ENCODE measurements at regions not wholly inside any gene's neighbourhood (a gene's known extent, or its start where the extent isn't known, plus 50 kb on each side); places are given as distances from the start of the nearest gene placed in this dataset.

DNA sequence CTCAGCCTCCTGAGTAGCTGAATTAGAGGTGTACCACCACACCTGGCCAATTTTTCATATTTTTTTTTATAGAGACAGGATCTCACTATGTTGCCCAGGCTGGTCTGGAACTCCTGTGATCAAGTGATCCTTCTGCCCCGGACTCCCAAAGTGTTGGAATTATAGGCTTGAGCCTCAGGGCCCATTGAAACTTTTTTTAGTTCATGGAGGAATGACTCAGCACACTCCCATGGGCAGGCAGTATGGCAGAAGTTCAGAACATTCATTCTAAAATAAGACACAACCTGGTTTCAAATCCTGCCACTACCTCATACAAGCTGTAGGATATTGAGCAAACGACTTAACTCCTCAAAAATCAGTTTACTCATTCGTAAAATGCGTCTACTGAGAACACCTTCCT lies 320.4 kb upstream of the SP8 start:
- Histone ChIP-seq H3K14ac (replicated peaks; ENCODE audit: low read depth, low read length) (no peak overlapping the region), H3K56ac (ENCODE audit: extremely low read depth, insufficient read depth, low read length) (no peak overlapping the region), H3K4me3 (ENCODE audit: insufficient read depth, low read depth, low read length) (no peak overlapping the region), H3K4me1 (ENCODE audit: control insufficient read depth, insufficient read depth, low read length) (no peaks in the 10 kb centered on the region), H2AFZ (replicated peaks; ENCODE audit: low read length, poor library complexity) (no peak overlapping the region), H2BK20ac (ENCODE audit: low read depth, low read length) (no peak overlapping the region), H3K9me3 (ENCODE audit: control insufficient read depth, insufficient read depth, low read length) (peaks cover 11% of the 10 kb centered on the region), H3K27ac (ENCODE audit: insufficient read depth, low read length) (no peak overlapping the region), H3K79me1 (ENCODE audit: low read depth in 1 of 2, low read length in 2 of 2) (no peaks in the 10 kb centered on the region), H3K23ac (ENCODE audit: low read depth, low read length) (no peak overlapping the region), H2BK120ac (ENCODE audit: low read depth, low read length) (no peak overlapping the region), H3K36me3 (ENCODE audit: control insufficient read depth, insufficient read depth, low read length) (no peaks in the 10 kb centered on the region), H3K9me1 (ENCODE audit: insufficient read depth, low read length) (no peaks in the 10 kb centered on the region), H2AK9ac (replicated peaks; ENCODE audit: low read depth, low read length, poor library complexity) (no peak overlapping the region), H4K91ac (ENCODE audit: insufficient read depth, low read depth, low read length) (no peak overlapping the region), H4K5ac (ENCODE audit: low read depth, low read length) (no peak overlapping the region), H4K8ac (ENCODE audit: low read depth in 2 of 2, low read length in 2 of 2) (no peak overlapping the region), H2BK15ac (ENCODE audit: low read depth, low read length) (no peak overlapping the region), H3K18ac (ENCODE audit: low read depth, low read length) (no peak overlapping the region), H3K4ac (ENCODE audit: low read depth, low read length) (no peak overlapping the region), H2AK5ac (ENCODE audit: low read depth, low read length) (no peak overlapping the region), H3K4me2 (ENCODE audit: low read depth, low read length) (no peak overlapping the region), H3K27me3 (ENCODE audit: control insufficient read depth, insufficient read depth, low read length) (no peaks in the 10 kb centered on the region), H3K9ac (ENCODE audit: low read depth, low read length) (no peak overlapping the region), H4K20me1 (ENCODE audit: insufficient read depth, low read length) (no peaks in the 10 kb centered on the region), H2BK5ac (ENCODE audit: low read depth, low read length, poor library complexity, severe bottlenecking) (no peak overlapping the region)
- TF ChIP-seq BHLHE40 (IDR thresholded peaks at IDR 0.05; ENCODE audit: low read depth, low read length) (no peak), NFE2L2 (IDR thresholded peaks at IDR 0.05; ENCODE audit: low read depth, low read length) (no peak), RAD21 (IDR thresholded peaks at IDR 0.05; ENCODE audit: low read length) (no peak), RCOR1 (IDR thresholded peaks at IDR 0.05; ENCODE audit: insufficient replicate concordance, low read length) (no peak), MXI1 (IDR thresholded peaks at IDR 0.05; ENCODE audit: borderline replicate concordance, low read depth, low read length) (no peak), SMC3 (IDR thresholded peaks at IDR 0.05; ENCODE audit: low read depth, low read length) (no peak), FOS (IDR thresholded peaks at IDR 0.05; ENCODE audit: low read depth, low read length) (no peak)
- TF ChIP-seq, protein P1, sequence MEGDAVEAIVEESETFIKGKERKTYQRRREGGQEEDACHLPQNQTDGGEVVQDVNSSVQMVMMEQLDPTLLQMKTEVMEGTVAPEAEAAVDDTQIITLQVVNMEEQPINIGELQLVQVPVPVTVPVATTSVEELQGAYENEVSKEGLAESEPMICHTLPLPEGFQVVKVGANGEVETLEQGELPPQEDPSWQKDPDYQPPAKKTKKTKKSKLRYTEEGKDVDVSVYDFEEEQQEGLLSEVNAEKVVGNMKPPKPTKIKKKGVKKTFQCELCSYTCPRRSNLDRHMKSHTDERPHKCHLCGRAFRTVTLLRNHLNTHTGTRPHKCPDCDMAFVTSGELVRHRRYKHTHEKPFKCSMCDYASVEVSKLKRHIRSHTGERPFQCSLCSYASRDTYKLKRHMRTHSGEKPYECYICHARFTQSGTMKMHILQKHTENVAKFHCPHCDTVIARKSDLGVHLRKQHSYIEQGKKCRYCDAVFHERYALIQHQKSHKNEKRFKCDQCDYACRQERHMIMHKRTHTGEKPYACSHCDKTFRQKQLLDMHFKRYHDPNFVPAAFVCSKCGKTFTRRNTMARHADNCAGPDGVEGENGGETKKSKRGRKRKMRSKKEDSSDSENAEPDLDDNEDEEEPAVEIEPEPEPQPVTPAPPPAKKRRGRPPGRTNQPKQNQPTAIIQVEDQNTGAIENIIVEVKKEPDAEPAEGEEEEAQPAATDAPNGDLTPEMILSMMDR (conservative IDR thresholded peaks at IDR 0.05; ENCODE audit: low read depth, low read length) = no peak
- TF ChIP-seq, protein P2, sequence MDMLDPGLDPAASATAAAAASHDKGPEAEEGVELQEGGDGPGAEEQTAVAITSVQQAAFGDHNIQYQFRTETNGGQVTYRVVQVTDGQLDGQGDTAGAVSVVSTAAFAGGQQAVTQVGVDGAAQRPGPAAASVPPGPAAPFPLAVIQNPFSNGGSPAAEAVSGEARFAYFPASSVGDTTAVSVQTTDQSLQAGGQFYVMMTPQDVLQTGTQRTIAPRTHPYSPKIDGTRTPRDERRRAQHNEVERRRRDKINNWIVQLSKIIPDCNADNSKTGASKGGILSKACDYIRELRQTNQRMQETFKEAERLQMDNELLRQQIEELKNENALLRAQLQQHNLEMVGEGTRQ (IDR thresholded peaks at IDR 0.05; ENCODE audit: low read depth, low read length) = no peak
- no peak for ATAC-seq (ENCODE audit: low read depth)
- no TSS peak for BruUV-seq (replicated peaks)
- POLR2A ChIA-PET (ENCODE audit: unreplicated experiment) = no interaction called here
- DNase-seq = no peak
- in situ Hi-C loops (cut with MboI; ENCODE audit: low sequenced_read_pairs) (no loop called here), intact Hi-C loops (cut with micrococcal nuclease) (no loop called here), dilution Hi-C loops (cut with HindIII; ENCODE audit: low sequenced_read_pairs, unreplicated experiment) (no loop called here)
- whole genome bisulfite sequencing, 2 experiments (ENCODE audit: extremely low coverage in 2 of 2, insufficient read length in 1 of 2) = no CpG with 5 or more reads among the region's 4 CpGs
- CTCF ChIA-PET = no interaction called here
